ENCODE measurements at regions not wholly inside any gene's neighbourhood (a gene's known extent, or its start where the extent isn't known, plus 50 kb on each side); places are given as distances from the start of the nearest gene placed in this dataset.

GRCh38 chr2:234343372-234343771 is 153.5 kb downstream of the ARL4C start:
- Histone ChIP-seq H3K4me1 (ENCODE audit: control insufficient read depth, insufficient read depth, low read length, unreplicated experiment) (no peaks in the 10 kb centered on the region), H2AFZ (ENCODE audit: low read length, unreplicated experiment) (no peak overlapping the region), H3K27ac (ENCODE audit: low read depth, low read length) (no peak overlapping the region), H3K36me3 (ENCODE audit: insufficient read depth, low read length) (no peaks in the 10 kb centered on the region), H3K4me3 (ENCODE audit: low read depth, low read length) (no peak overlapping the region), H3K79me2 (ENCODE audit: control insufficient read depth, insufficient read depth, low read length, unreplicated experiment) (no peaks in the 10 kb centered on the region), H3K27me3 (ENCODE audit: insufficient read depth, low read length) (peaks cover 27% of the 10 kb centered on the region)

GRCh38 chr2:234341306-234341985 is 155.4 kb downstream of the ARL4C start:
- H3K27ac ChIP-seq (ENCODE audit: low read depth, low read length) = no peak overlapping the region
- H3K27me3 ChIP-seq (ENCODE audit: insufficient read depth, low read length) = peaks cover 27% of the 10 kb centered on the region
- no peak overlapping the region for H2AFZ ChIP-seq (ENCODE audit: low read length, unreplicated experiment)
- H3K4me1 ChIP-seq (ENCODE audit: control insufficient read depth, insufficient read depth, low read length, unreplicated experiment) = no peaks in the 10 kb centered on the region
- no peaks in the 10 kb centered on the region for H3K36me3 ChIP-seq (ENCODE audit: insufficient read depth, low read length)
- no peak overlapping the region for H3K4me3 ChIP-seq (ENCODE audit: low read depth, low read length)
- H3K79me2 ChIP-seq (ENCODE audit: control insufficient read depth, insufficient read depth, low read length, unreplicated experiment) = no peaks in the 10 kb centered on the region

- Histone ChIP-seq H3K27me3 (ENCODE audit: insufficient read depth, low read length) (peaks cover 24% of the 10 kb centered on the region; the same call in 1 of the 2 replicates), H3K79me2 (ENCODE audit: control insufficient read depth, insufficient read depth, low read length, unreplicated experiment) (no peaks in the 10 kb centered on the region), H3K4me3 (ENCODE audit: low read depth, low read length) (no peak overlapping the region), H3K27ac (ENCODE audit: low read depth, low read length) (no peak overlapping the region), H3K4me1 (ENCODE audit: control insufficient read depth, insufficient read depth, low read length, unreplicated experiment) (no peaks in the 10 kb centered on the region), H3K36me3 (ENCODE audit: insufficient read depth, low read length) (no peaks in the 10 kb centered on the region), H2AFZ (ENCODE audit: low read length, unreplicated experiment) (no peak overlapping the region)
These were observed 157.4 kb downstream of the ARL4C start for GRCh38 chr2:234339501-234339900.

- Histone ChIP-seq H3K4me1 (ENCODE audit: control insufficient read depth, insufficient read depth, low read length, unreplicated experiment) (no peaks in the 10 kb centered on the region), H3K4me3 (ENCODE audit: low read depth, low read length) (no peak overlapping the region), H3K36me3 (ENCODE audit: insufficient read depth, low read length) (no peaks in the 10 kb centered on the region), H3K27ac (ENCODE audit: low read depth, low read length) (no peak overlapping the region), H3K79me2 (ENCODE audit: control insufficient read depth, insufficient read depth, low read length, unreplicated experiment) (no peaks in the 10 kb centered on the region), H2AFZ (ENCODE audit: low read length, unreplicated experiment) (no peak overlapping the region), H3K27me3 (ENCODE audit: insufficient read depth, low read length) (peaks cover 25% of the 10 kb centered on the region; the same call in 1 of the 2 replicates)
These were observed 157.9 kb downstream of the ARL4C start for GRCh38 chr2:234339011-234339410.

GRCh38 chr2:234335661-234336228 is 161.1 kb downstream of the ARL4C start:
- H3K27me3 ChIP-seq (ENCODE audit: insufficient read depth, low read length) = peaks cover 49% of the 10 kb centered on the region
- H3K4me1 ChIP-seq (ENCODE audit: control insufficient read depth, insufficient read depth, low read length, unreplicated experiment) = no peaks in the 10 kb centered on the region
- H3K36me3 ChIP-seq (ENCODE audit: insufficient read depth, low read length) = no peaks in the 10 kb centered on the region
- H3K4me3 ChIP-seq (ENCODE audit: low read depth, low read length) = no peak overlapping the region
- H2AFZ ChIP-seq (ENCODE audit: low read length, unreplicated experiment) = no peak overlapping the region
- H3K79me2 ChIP-seq (ENCODE audit: control insufficient read depth, insufficient read depth, low read length, unreplicated experiment) = no peaks in the 10 kb centered on the region
- H3K27ac ChIP-seq (ENCODE audit: low read depth, low read length) = no peak overlapping the region

- Histone ChIP-seq H3K27me3 (ENCODE audit: insufficient read depth, low read length) (peaks cover 49% of the 10 kb centered on the region), H2AFZ (ENCODE audit: low read length, unreplicated experiment) (no peak overlapping the region), H3K4me1 (ENCODE audit: control insufficient read depth, insufficient read depth, low read length, unreplicated experiment) (no peaks in the 10 kb centered on the region), H3K79me2 (ENCODE audit: control insufficient read depth, insufficient read depth, low read length, unreplicated experiment) (no peaks in the 10 kb centered on the region), H3K27ac (ENCODE audit: low read depth, low read length) (no peak overlapping the region), H3K36me3 (ENCODE audit: insufficient read depth, low read length) (no peaks in the 10 kb centered on the region), H3K4me3 (ENCODE audit: low read depth, low read length) (no peak overlapping the region)
These were observed 162.1 kb downstream of the ARL4C start for GRCh38 chr2:234334756-234335155.

GRCh38 chr2:234334151-234334550 is 162.7 kb downstream of the ARL4C start:
- Histone ChIP-seq H3K79me2 (ENCODE audit: control insufficient read depth, insufficient read depth, low read length, unreplicated experiment) (no peaks in the 10 kb centered on the region), H3K4me1 (ENCODE audit: control insufficient read depth, insufficient read depth, low read length, unreplicated experiment) (no peaks in the 10 kb centered on the region), H3K4me3 (ENCODE audit: low read depth, low read length) (no peak overlapping the region), H2AFZ (ENCODE audit: low read length, unreplicated experiment) (no peak overlapping the region), H3K27ac (ENCODE audit: low read depth, low read length) (no peak overlapping the region), H3K36me3 (ENCODE audit: insufficient read depth, low read length) (no peaks in the 10 kb centered on the region), H3K27me3 (ENCODE audit: insufficient read depth, low read length) (peaks cover 49% of the 10 kb centered on the region)

- Histone ChIP-seq H2AFZ (ENCODE audit: low read length, unreplicated experiment) (no peak overlapping the region), H3K4me3 (ENCODE audit: low read depth, low read length) (no peak overlapping the region), H3K27me3 (ENCODE audit: insufficient read depth, low read length) (peaks cover 45% of the 10 kb centered on the region), H3K79me2 (ENCODE audit: control insufficient read depth, insufficient read depth, low read length, unreplicated experiment) (no peaks in the 10 kb centered on the region), H3K27ac (ENCODE audit: low read depth, low read length) (no peak overlapping the region), H3K36me3 (ENCODE audit: insufficient read depth, low read length) (no peaks in the 10 kb centered on the region), H3K4me1 (ENCODE audit: control insufficient read depth, insufficient read depth, low read length, unreplicated experiment) (no peaks in the 10 kb centered on the region)
These were observed 163.4 kb downstream of the ARL4C start for GRCh38 chr2:234333168-234334130.

GRCh38 chr2:234331966-234332365 is 164.9 kb downstream of the ARL4C start:
- H3K27me3 ChIP-seq (ENCODE audit: insufficient read depth, low read length) = peaks cover 45% of the 10 kb centered on the region
- H3K79me2 ChIP-seq (ENCODE audit: control insufficient read depth, insufficient read depth, low read length, unreplicated experiment) = no peaks in the 10 kb centered on the region
- no peak overlapping the region for H3K27ac ChIP-seq (ENCODE audit: low read depth, low read length)
- no peaks in the 10 kb centered on the region for H3K4me1 ChIP-seq (ENCODE audit: control insufficient read depth, insufficient read depth, low read length, unreplicated experiment)
- no peak overlapping the region for H3K4me3 ChIP-seq (ENCODE audit: low read depth, low read length)
- no peak overlapping the region for H2AFZ ChIP-seq (ENCODE audit: low read length, unreplicated experiment)
- H3K36me3 ChIP-seq (ENCODE audit: insufficient read depth, low read length) = no peaks in the 10 kb centered on the region

GRCh38 chr2:234331566-234331965 is 165.3 kb downstream of the ARL4C start:
- H3K4me3 ChIP-seq (ENCODE audit: low read depth, low read length) = no peak overlapping the region
- H3K4me1 ChIP-seq (ENCODE audit: control insufficient read depth, insufficient read depth, low read length, unreplicated experiment) = no peaks in the 10 kb centered on the region
- H3K36me3 ChIP-seq (ENCODE audit: insufficient read depth, low read length) = no peaks in the 10 kb centered on the region
- H3K27me3 ChIP-seq (ENCODE audit: insufficient read depth, low read length) = peaks cover 45% of the 10 kb centered on the region
- H2AFZ ChIP-seq (ENCODE audit: low read length, unreplicated experiment) = no peak overlapping the region
- H3K79me2 ChIP-seq (ENCODE audit: control insufficient read depth, insufficient read depth, low read length, unreplicated experiment) = no peaks in the 10 kb centered on the region
- H3K27ac ChIP-seq (ENCODE audit: low read depth, low read length) = no peak overlapping the region

Data from ACC112 (cell line).